IMR-90 (cell line): ENCODE measurements at regions not wholly inside any gene's neighbourhood (a gene's known extent, or its start where the extent isn't known, plus 50 kb on each side); places are given as distances from the start of the nearest gene placed in this dataset.

Source experiments
- BHLHE40 ChIP-seq: fragments of 150-350 bp; IDR thresholded peaks from 2 replicates; pipeline ENCODE4 v1.6.1; 2016; ENCODE audit warnings: mild to moderate bottlenecking, low read depth, low read length
- CEBPB ChIP-seq: IDR thresholded peaks from 2 replicates; pipeline ENCODE4 v1.6.1; 2012; ENCODE audit warnings: low read depth, low read length, improper control_type of control experiment
- CHD1 ChIP-seq: IDR thresholded peaks from 2 replicates; pipeline ENCODE4 v1.6.1; 2012; ENCODE audit warnings: low read depth, low read length, improper control_type of control experiment
- FOS ChIP-seq: fragments of 150-350 bp; IDR thresholded peaks from 2 replicates; pipeline ENCODE4 v1.6.1; 2016; ENCODE audit warnings: low read depth, low read length
- MAFK ChIP-seq: IDR thresholded peaks from 2 replicates; pipeline ENCODE4 v1.6.1; 2012; ENCODE audit warnings: low read depth, low read length, improper control_type of control experiment
- MAZ ChIP-seq: IDR thresholded peaks from 2 replicates; pipeline ENCODE4 v1.6.1; 2012; ENCODE audit warnings: low read depth, mild to moderate bottlenecking, low read length, improper control_type of control experiment, moderate library complexity, borderline replicate concordance
- MXI1 ChIP-seq: IDR thresholded peaks from 2 replicates; pipeline ENCODE4 v1.6.1; 2012; ENCODE audit warnings: low read depth, mild to moderate bottlenecking, low read length, moderate library complexity, borderline replicate concordance
- NFE2L2 ChIP-seq: fragments of 150-350 bp; IDR thresholded peaks from 2 replicates; pipeline ENCODE4 v1.6.1; 2016; ENCODE audit warnings: low read depth, mild to moderate bottlenecking, low read length
- POLR2A ChIP-seq: IDR thresholded peaks from 2 replicates; pipeline ENCODE4 v1.6.1; 2012; ENCODE audit warnings: mild to moderate bottlenecking, low read depth, low read length
- RAD21 ChIP-seq: IDR thresholded peaks from 2 replicates; pipeline ENCODE4 v1.6.1; 2012; ENCODE audit warnings: low read length, improper control_type of control experiment
- SMC3 ChIP-seq: fragments of 150-350 bp; IDR thresholded peaks from 2 replicates; pipeline ENCODE4 v1.6.1; 2016; ENCODE audit warnings: low read depth, mild to moderate bottlenecking, antibody characterized with exemption, low read length, moderate library complexity
- TF ChIP-seq, protein P1 (sequence below): conservative IDR thresholded peaks from 2 replicates; pipeline ENCODE4 v1.5.1; 2012; ENCODE audit warnings: mild to moderate bottlenecking, low read depth, low read length, improper control_type of control experiment
- TF ChIP-seq, protein P2 (sequence below): fragments of 150-350 bp; IDR thresholded peaks from 2 replicates; pipeline ENCODE4 v1.6.1; 2016; ENCODE audit warnings: low read depth, mild to moderate bottlenecking, low read length, moderate library complexity, borderline replicate concordance
- TF ChIP-seq, protein P3 (sequence below): fragments of 150-350 bp; IDR thresholded peaks from 2 replicates; pipeline ENCODE4 v1.6.1; 2017; ENCODE audit warnings: mild to moderate bottlenecking, antibody characterized with exemption, low read length, low read depth

DNA sequence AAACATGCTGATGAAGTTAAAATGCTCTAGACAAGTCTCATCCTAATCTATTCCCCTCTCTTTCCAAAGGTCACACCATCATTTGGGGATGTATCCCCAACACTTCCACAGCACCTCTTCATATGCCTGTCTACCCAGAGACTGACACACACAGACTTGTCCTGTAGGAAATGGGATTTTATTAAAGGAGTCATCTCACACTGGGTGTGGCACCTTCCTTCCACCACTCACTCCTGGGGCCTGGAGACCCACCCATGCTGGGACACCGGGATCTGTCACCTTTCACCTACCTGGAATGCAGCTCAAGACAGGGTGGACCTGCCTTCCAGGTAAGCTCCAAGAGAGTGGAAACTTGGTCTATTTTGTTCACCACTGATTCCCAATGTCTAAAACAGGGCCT is 99.4 kb upstream of the HAND1 start:
- TF ChIP-seq, protein P1, sequence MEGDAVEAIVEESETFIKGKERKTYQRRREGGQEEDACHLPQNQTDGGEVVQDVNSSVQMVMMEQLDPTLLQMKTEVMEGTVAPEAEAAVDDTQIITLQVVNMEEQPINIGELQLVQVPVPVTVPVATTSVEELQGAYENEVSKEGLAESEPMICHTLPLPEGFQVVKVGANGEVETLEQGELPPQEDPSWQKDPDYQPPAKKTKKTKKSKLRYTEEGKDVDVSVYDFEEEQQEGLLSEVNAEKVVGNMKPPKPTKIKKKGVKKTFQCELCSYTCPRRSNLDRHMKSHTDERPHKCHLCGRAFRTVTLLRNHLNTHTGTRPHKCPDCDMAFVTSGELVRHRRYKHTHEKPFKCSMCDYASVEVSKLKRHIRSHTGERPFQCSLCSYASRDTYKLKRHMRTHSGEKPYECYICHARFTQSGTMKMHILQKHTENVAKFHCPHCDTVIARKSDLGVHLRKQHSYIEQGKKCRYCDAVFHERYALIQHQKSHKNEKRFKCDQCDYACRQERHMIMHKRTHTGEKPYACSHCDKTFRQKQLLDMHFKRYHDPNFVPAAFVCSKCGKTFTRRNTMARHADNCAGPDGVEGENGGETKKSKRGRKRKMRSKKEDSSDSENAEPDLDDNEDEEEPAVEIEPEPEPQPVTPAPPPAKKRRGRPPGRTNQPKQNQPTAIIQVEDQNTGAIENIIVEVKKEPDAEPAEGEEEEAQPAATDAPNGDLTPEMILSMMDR: no peak
- TF ChIP-seq SMC3 (no peak), MXI1 (no peak), POLR2A (no peak), CEBPB (no peak), BHLHE40 (no peak), MAZ (no peak), MAFK (no peak), NFE2L2 (no peak), RAD21 (no peak), FOS (no peak), CHD1 (no peak)
- TF ChIP-seq, protein P2, sequence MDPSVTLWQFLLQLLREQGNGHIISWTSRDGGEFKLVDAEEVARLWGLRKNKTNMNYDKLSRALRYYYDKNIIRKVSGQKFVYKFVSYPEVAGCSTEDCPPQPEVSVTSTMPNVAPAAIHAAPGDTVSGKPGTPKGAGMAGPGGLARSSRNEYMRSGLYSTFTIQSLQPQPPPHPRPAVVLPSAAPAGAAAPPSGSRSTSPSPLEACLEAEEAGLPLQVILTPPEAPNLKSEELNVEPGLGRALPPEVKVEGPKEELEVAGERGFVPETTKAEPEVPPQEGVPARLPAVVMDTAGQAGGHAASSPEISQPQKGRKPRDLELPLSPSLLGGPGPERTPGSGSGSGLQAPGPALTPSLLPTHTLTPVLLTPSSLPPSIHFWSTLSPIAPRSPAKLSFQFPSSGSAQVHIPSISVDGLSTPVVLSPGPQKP: no peak
- TF ChIP-seq, protein P3, sequence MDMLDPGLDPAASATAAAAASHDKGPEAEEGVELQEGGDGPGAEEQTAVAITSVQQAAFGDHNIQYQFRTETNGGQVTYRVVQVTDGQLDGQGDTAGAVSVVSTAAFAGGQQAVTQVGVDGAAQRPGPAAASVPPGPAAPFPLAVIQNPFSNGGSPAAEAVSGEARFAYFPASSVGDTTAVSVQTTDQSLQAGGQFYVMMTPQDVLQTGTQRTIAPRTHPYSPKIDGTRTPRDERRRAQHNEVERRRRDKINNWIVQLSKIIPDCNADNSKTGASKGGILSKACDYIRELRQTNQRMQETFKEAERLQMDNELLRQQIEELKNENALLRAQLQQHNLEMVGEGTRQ: no peak
